Osteocyte (in vitro differentiated cells): ENCODE measurements at regions not wholly inside any gene's neighbourhood (a gene's known extent, or its start where the extent isn't known, plus 50 kb on each side); places are given as distances from the start of the nearest gene placed in this dataset.

Source experiments
- DNase-seq: peaks from one replicate; pipeline ENCODE4 v3.0.0; 2021; ENCODE audit warnings: mixed read lengths; ENCODE audit not compliant: unreplicated experiment; ENCODE audit errors: extremely low spot score
- H3K27ac Mint-ChIP-seq: one replicate; pipeline ENCODE4 v1.8.0; 2021; ENCODE audit warnings: mild to moderate bottlenecking, mixed read lengths; ENCODE audit not compliant: unreplicated experiment
- H3K27me3 Mint-ChIP-seq: one replicate; pipeline ENCODE4 v1.8.0; 2021; ENCODE audit warnings: mixed read lengths; ENCODE audit not compliant: unreplicated experiment
- H3K36me3 Mint-ChIP-seq: one replicate; pipeline ENCODE4 v1.8.0; 2021; ENCODE audit warnings: mixed read lengths; ENCODE audit not compliant: unreplicated experiment
- H3K4me1 Mint-ChIP-seq: one replicate; pipeline ENCODE4 v1.8.0; 2021; ENCODE audit warnings: mixed read lengths; ENCODE audit not compliant: unreplicated experiment
- H3K4me3 Mint-ChIP-seq: one replicate; pipeline ENCODE4 v1.8.0; 2021; ENCODE audit warnings: mild to moderate bottlenecking, moderate library complexity, mixed read lengths; ENCODE audit not compliant: unreplicated experiment
- H3K9me3 Mint-ChIP-seq: one replicate; pipeline ENCODE4 v1.8.0; 2021; ENCODE audit warnings: mixed read lengths; ENCODE audit not compliant: unreplicated experiment
- TF ChIP-seq, protein P1 (sequence below): fragments of 200-600 bp; sonication (generic); IDR thresholded peaks from 2 replicates; pipeline ENCODE4 v1.5.0; 2021; ENCODE audit warnings: antibody characterized with exemption, mild to moderate bottlenecking, moderate library complexity

DNA sequence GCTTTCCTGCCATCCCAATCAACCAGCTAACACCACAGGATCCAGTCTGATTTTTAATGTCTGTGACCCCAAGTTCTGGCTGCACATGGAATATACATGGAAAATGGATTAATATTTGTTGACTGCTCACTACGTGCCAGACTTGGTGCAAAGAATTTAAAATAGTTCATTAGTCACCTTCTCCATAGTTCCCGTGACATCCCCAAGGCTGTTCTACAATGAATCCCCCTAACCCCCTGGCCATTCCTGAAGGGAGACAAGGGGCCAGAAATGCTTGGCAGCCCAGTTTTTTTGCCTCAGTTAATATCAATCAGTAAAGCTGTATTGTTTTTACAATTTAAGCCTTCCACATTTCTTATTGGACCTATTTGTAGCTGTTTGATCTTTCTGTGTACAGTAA, 71.0 kb upstream of the ST3GAL5 start:
- TF ChIP-seq, protein P1, sequence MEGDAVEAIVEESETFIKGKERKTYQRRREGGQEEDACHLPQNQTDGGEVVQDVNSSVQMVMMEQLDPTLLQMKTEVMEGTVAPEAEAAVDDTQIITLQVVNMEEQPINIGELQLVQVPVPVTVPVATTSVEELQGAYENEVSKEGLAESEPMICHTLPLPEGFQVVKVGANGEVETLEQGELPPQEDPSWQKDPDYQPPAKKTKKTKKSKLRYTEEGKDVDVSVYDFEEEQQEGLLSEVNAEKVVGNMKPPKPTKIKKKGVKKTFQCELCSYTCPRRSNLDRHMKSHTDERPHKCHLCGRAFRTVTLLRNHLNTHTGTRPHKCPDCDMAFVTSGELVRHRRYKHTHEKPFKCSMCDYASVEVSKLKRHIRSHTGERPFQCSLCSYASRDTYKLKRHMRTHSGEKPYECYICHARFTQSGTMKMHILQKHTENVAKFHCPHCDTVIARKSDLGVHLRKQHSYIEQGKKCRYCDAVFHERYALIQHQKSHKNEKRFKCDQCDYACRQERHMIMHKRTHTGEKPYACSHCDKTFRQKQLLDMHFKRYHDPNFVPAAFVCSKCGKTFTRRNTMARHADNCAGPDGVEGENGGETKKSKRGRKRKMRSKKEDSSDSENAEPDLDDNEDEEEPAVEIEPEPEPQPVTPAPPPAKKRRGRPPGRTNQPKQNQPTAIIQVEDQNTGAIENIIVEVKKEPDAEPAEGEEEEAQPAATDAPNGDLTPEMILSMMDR: no peak
- H3K36me3 Mint-ChIP-seq: peaks cover under 1% of the 10 kb centered on the region
- H3K27me3 Mint-ChIP-seq: peaks cover 2% of the 10 kb centered on the region
- DNase-seq: peak; percentile 11
- no peaks in the 10 kb centered on the region for H3K9me3 Mint-ChIP-seq
- peaks cover 19% of the 10 kb centered on the region for H3K4me1 Mint-ChIP-seq
- H3K4me3 Mint-ChIP-seq: no peak overlapping the region
- no peak overlapping the region for H3K27ac Mint-ChIP-seq

DNA sequence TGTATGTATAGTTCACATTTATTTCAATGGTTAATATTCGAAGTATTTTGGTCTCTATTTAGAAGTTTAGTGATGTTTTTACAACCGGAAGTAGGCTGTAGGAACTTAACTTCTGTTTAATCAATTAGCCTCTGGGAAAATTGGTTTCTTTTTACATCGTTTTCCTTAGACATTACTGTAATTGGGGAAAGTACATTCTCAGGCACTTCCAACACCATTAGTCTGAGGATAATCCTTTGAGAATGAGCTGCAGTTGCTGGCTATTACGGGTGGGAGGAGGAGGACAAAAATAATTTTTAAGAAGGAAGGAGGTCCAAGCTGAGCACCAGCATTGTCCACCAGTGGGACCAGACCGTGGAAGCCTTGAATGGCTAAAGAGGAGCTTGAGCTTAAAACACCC, 70.4 kb upstream of the ST3GAL5 start:
- Mint-ChIP-seq H3K4me1 (peaks cover 19% of the 10 kb centered on the region), H3K4me3 (no peak overlapping the region), H3K9me3 (no peaks in the 10 kb centered on the region), H3K27ac (no peak overlapping the region), H3K27me3 (no peaks in the 10 kb centered on the region), H3K36me3 (no peaks in the 10 kb centered on the region)
- peak; percentile 44 for DNase-seq
- TF ChIP-seq, protein P1: no peak

DNA sequence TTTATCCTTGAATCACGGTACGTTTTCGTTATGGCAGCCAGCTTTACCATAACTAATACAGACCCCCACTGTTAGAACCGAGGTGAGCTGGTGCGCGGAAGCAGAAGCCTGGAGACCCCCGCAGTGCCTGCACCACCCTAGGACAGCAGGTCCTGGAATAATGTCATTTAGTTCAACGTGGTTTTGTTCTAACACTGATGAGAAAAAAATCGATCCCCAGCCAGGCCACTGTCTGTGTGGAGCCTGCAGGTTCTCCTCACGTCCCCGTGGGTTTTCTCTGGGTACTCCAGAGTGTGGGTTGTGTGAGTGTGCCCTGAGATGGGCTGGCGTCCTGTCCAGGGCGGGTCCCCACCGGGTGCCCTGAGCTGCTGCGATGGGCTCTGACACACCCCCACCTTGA, 69.9 kb upstream of the ST3GAL5 start:
- peaks cover 19% of the 10 kb centered on the region for H3K4me1 Mint-ChIP-seq
- no peak overlapping the region for H3K27ac Mint-ChIP-seq
- TF ChIP-seq, protein P1: no peak
- peak; percentile 68 for DNase-seq
- H3K36me3 Mint-ChIP-seq: no peaks in the 10 kb centered on the region
- H3K4me3 Mint-ChIP-seq: no peak overlapping the region
- no peaks in the 10 kb centered on the region for H3K9me3 Mint-ChIP-seq
- H3K27me3 Mint-ChIP-seq: no peaks in the 10 kb centered on the region

DNA sequence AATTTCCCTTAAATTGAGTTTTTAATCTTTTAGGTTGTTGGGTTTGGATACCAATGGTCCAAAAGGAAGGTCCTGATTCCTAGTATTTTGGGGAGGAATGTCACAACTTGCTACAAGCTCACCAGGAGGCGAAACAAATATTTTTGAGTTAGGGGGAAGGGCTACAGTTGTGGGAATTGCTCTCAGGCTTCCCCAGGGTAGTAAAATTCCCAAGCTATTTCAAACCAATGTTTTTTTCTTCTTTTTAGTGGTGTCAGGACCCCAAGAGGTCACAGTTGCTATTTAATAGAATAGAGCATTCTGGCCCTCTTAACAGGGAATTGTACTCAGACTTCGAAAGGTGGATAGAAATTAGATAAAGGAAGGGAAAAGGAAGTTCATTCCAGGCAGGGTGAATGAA, 68.5 kb upstream of the ST3GAL5 start:
- H3K27ac Mint-ChIP-seq: no peak overlapping the region
- TF ChIP-seq, protein P1: no peak
- H3K4me3 Mint-ChIP-seq: no peak overlapping the region
- no peaks in the 10 kb centered on the region for H3K36me3 Mint-ChIP-seq
- peaks cover 22% of the 10 kb centered on the region for H3K4me1 Mint-ChIP-seq
- DNase-seq: no peak
- no peaks in the 10 kb centered on the region for H3K27me3 Mint-ChIP-seq
- no peaks in the 10 kb centered on the region for H3K9me3 Mint-ChIP-seq

DNA sequence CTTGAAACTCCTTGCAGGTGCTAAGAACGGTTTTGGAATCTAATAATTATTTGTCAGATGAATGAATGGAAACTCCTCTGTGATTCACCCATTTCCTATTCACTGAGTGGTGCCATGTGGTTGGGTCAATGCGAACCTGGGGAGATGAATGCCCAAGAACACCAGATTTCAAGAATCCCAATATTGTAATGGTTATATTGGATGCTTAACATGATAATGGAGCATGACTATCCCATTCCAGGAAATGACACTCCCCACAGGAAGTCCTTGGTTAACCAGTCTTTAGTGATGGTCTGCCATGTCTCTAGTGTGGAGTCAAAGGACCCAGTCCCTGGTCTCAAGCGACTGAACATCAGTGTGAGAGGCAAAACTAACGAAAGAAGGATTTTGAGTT, 67.9 kb upstream of the ST3GAL5 start:
- peak; percentile 1 for DNase-seq
- TF ChIP-seq, protein P1: no peak
- Mint-ChIP-seq H3K36me3 (no peaks in the 10 kb centered on the region), H3K4me1 (peaks cover 22% of the 10 kb centered on the region), H3K4me3 (no peak overlapping the region), H3K27me3 (no peaks in the 10 kb centered on the region), H3K9me3 (no peaks in the 10 kb centered on the region), H3K27ac (no peak overlapping the region)
